LNCAP (cell line): ENCODE measurements at regions not wholly inside any gene's neighbourhood (a gene's known extent, or its start where the extent isn't known, plus 50 kb on each side); places are given as distances from the start of the nearest gene placed in this dataset.

Experiments
- CTCF ChIP-seq: fragments of 450-650 bp; IDR thresholded peaks from 2 replicates; pipeline ENCODE4 v1.5.1; 2017; ENCODE audit warnings: mild to moderate bottlenecking

- no peak for TF ChIP-seq CTCF
These were observed 82.7 kb upstream of the PCDH8 start for GRCh38 chr13:52931131-52931530.

- no peak for TF ChIP-seq CTCF
These were observed 81.4 kb upstream of the PCDH8 start for GRCh38 chr13:52929846-52930245.

GRCh38 chr13:52926971-52927370 is 78.5 kb upstream of the PCDH8 start:
- no peak for TF ChIP-seq CTCF

- no peak for TF ChIP-seq CTCF
These were observed 77.4 kb upstream of the PCDH8 start for GRCh38 chr13:52925775-52926285.

GRCh38 chr13:52925251-52925650 is 76.8 kb upstream of the PCDH8 start:
- no peak for TF ChIP-seq CTCF

- no peak for TF ChIP-seq CTCF
These were observed 76.1 kb upstream of the PCDH8 start for GRCh38 chr13:52924289-52925148.

- no peak for TF ChIP-seq CTCF
These were observed 74.5 kb upstream of the PCDH8 start for GRCh38 chr13:52922961-52923360.
